AG04449 (cell line): ENCODE measurements at regions not wholly inside any gene's neighbourhood (a gene's known extent, or its start where the extent isn't known, plus 50 kb on each side); places are given as distances from the start of the nearest gene placed in this dataset.

Experiments used
- CTCF ChIA-PET: fragments of 350-600 bp; formaldehyde crosslinking; extraction: SDS; loops from one replicate; lab custom pipeline; 2021; ENCODE audit warnings: antibody characterized with exemption; lab: Yijun Ruan, JAX
- POLR2A ChIA-PET: fragments of 400-600, 350-600 bp; formaldehyde crosslinking; extraction: SDS; loops from one replicate; lab custom pipeline; 2020; ENCODE audit warnings: antibody characterized with exemption, inconsistent platforms; lab: Yijun Ruan, JAX
- DNase-seq: peaks from one replicate; pipeline ENCODE4 v3.0.0-alpha.2; 2010; ENCODE audit warnings: low read depth, low spot score
- H3K4me3 ChIP-seq: 2 replicates; pipeline ENCODE4 v1.5.1; 2011; ENCODE audit warnings: low read depth, mild to moderate bottlenecking, control low read depth, low read length
- TF ChIP-seq, protein P1 (sequence below): IDR thresholded peaks from one replicate; pipeline ENCODE4 v1.5.1; 2011; ENCODE audit warnings: mild to moderate bottlenecking, moderate library complexity, low read length, control low read depth, inconsistent platforms; ENCODE audit not compliant: insufficient read depth; ENCODE audit errors: missing control alignments

DNA sequence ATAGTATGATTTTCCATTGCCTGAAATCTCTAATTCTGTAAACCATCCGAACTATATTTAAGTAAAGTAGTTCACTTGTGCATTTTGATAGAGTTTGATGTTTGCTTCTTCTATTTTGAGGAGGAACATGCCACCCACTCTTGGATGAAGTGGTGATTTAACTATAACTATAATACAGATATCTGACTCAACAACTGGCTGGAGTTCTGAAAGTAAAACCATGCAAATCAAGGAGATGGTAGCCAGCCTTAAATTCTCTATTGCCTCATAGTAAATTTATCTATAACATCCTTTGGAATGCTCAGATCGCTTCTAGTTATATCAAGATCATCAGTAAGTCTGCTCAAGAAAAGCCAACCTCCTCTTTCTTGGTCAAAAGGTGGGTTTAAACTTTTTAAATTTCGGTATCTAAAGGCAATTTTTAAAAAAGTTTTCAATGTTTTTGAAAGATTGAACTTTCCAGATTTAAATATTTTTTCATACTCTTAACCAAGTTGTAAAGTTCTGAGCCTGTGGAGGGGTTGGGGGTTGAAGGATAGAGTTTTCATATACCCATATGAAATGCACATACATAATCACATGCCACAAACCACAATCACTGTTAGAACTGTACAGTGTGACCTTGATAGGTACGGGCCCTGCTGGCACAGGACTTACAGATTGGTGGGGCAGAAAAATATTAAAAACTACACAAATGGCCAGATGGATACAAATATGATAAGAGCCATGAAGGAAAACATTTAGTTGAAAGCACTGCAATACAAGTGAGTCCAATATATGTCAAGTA, 90.5 kb upstream of the RFC3 start:
- TF ChIP-seq, protein P1, sequence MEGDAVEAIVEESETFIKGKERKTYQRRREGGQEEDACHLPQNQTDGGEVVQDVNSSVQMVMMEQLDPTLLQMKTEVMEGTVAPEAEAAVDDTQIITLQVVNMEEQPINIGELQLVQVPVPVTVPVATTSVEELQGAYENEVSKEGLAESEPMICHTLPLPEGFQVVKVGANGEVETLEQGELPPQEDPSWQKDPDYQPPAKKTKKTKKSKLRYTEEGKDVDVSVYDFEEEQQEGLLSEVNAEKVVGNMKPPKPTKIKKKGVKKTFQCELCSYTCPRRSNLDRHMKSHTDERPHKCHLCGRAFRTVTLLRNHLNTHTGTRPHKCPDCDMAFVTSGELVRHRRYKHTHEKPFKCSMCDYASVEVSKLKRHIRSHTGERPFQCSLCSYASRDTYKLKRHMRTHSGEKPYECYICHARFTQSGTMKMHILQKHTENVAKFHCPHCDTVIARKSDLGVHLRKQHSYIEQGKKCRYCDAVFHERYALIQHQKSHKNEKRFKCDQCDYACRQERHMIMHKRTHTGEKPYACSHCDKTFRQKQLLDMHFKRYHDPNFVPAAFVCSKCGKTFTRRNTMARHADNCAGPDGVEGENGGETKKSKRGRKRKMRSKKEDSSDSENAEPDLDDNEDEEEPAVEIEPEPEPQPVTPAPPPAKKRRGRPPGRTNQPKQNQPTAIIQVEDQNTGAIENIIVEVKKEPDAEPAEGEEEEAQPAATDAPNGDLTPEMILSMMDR = no peak
- DNase-seq = no peak
- ChIA-PET POLR2A (no interaction called here), CTCF (no interaction called here)
- H3K4me3 ChIP-seq = no peak overlapping the region

DNA sequence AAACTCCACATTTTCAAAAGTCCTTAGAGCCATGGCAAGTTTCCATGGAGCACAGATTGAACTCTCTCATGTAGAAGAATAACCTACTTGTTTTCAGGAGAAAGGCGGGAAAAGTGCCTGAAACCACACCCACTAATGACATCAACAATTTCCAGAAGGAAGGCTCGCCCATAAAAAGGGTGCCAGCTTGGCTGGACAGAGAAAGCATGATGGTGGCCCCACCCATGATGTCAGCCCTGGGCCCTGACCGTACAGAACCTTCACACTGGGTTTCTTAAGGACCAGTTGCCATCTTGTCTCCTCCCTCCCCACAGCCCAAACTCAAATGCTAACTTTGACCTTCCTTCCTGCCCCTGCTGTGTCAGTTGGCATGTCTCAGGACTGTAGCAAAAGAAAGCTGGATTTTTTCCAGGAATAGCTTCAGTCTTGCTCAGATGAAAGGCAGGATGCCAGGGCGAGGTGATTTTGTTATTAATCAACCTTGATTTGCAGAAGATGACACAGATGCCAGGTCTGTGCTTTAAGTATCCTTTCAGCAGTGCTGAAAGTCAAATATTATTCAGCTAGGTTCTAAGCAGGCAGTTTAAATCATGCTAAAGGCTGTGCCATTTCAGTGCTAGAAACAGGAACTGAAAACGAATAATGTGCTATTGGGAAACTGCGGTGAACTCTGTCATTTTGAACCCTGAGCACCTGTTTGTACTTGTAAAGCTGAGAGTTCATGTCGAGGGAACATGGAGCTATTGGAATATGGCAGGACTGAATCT, 89.5 kb upstream of the RFC3 start:
- POLR2A ChIA-PET = no interaction called here

DNA sequence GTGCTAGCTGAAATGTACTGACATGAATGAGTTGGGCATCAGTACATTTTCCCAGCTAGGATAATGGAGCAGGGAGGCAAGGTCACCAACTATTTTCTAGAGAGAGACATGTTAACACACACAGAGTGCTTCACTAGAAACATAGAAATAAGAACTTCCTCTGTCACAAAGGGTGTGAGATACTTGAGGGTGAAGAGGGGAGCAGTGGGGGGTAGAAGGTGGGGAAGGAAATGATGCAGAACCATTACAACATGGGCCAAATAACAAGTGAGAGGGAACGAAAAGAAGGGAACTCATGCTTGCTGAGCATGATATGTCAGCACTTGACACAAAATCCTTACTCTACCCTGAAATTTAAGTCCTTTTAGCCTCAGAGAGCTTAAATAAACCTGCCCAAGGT, 87.8 kb upstream of the RFC3 start:
- ChIA-PET POLR2A (no interaction called here), CTCF (no interaction called here)
- TF ChIP-seq, protein P1 = no peak
- no peak for DNase-seq
- no peak overlapping the region for H3K4me3 ChIP-seq

More for the DNA sequence above, 89.5 kb upstream of the RFC3 start:
- TF ChIP-seq, protein P1 = no peak
- DNase-seq = no peak
- CTCF ChIA-PET = interaction anchor here (1.5 kb wide), 1 partner anchor 186 kb away, joined by 4 read pairs; no protein-coding TSS in a partner anchor
- H3K4me3 ChIP-seq = no peak overlapping the region

DNA sequence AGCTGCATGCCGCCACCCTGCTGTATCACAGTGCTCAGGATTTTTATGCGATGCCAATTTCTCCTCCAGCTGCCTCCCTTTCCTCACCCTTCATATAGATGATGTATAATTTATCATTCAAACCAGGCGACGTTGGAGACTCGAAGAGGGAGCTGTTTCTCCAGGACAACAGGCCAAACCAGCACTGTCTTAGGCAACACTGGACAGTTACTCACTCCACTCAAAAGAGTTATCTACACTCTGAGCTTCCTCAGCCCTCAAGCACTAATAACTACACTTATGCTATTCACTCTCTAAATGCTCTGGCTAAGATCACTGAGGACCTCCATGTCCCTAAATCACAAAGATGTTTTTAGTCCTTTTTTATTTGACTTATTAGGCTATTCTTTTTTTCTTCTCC, 87.3 kb upstream of the RFC3 start:
- H3K4me3 ChIP-seq = no peak overlapping the region
- DNase-seq = no peak
- ChIA-PET CTCF (no interaction called here), POLR2A (no interaction called here)
- TF ChIP-seq, protein P1 = no peak

DNA sequence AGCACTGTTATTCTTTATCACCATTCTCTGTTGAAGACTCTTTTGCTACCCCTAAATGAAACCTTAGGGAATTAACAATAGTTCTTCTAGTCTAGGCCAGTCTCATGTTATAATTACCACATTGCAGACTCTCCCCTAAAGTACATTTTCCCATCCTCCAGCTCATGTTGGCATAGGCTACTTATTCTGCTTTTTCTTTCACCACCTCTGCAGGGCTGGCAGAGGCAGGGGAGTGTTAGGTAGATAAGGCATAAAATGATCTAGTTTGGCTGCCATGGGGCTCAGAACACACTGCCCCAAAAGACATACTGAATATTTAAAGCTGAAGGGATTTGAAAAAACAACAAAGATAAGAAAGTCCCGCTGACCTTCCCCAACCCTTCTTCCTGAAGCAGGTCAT, 82.7 kb upstream of the RFC3 start:
- no peak overlapping the region for H3K4me3 ChIP-seq
- ChIA-PET POLR2A (no interaction called here), CTCF (interaction anchor here (1.4 kb wide), 1 partner anchor 11 kb away, joined by 4 read pairs; no protein-coding TSS in a partner anchor)
- DNase-seq = no peak
- TF ChIP-seq, protein P1 = no peak

DNA sequence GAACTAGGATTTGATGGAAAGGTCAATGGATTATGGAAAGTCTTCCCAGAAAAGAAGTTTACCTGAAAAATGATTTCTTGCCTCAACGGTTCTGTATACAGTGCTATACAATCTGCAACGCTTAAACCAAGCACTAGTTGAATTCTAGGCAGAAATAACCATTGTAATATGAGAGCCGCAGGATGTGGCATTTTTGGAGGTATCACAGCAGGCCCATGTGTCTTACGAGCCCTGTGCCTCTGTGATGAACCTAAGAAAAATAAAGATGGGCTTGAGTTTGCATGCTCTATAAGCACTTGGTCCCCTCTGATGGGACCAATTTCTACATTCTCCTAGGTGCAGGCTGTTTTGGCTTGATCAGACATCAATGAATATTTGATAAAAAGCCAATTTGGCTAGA, 78.7 kb upstream of the RFC3 start:
- TF ChIP-seq, protein P1 = no peak
- no peak for DNase-seq
- no peak overlapping the region for H3K4me3 ChIP-seq
- POLR2A ChIA-PET = no interaction called here
- CTCF ChIA-PET = no interaction called here
